WTC11 (cell line): ENCODE measurements at regions not wholly inside any gene's neighbourhood (a gene's known extent, or its start where the extent isn't known, plus 50 kb on each side); places are given as distances from the start of the nearest gene placed in this dataset.

Source experiments
- ATAC-seq: fragments of 200-7000 bp; cut with Tn5 transposase; 2 replicates; pipeline ENCODE4 v1.10.0; 2021; ENCODE audit warnings: mild to moderate bottlenecking, moderate library complexity
- CTCF ChIA-PET: fragments of 300-600 bp; sonication (Branson Sonifier 250); formaldehyde crosslinking; loops from one replicate; lab custom pipeline; 2021; ENCODE audit warnings: antibody characterized with exemption; lab: Charles Lee
- POLR2A ChIA-PET: fragments of 350-600 bp; sonication (Branson Sonifier 250); formaldehyde crosslinking; loops from one replicate; lab custom pipeline; 2021; ENCODE audit warnings: antibody characterized with exemption; lab: Charles Lee
- DNase-seq: peaks from one replicate; pipeline ENCODE4 v3.0.0; 2021; ENCODE audit warnings: low spot score
- H3K27ac Mint-ChIP-seq: 2 replicates; pipeline ENCODE4 v1.8.0; 2021; ENCODE audit warnings: mixed read lengths
- H3K27me3 Mint-ChIP-seq: 2 replicates; pipeline ENCODE4 v1.8.0; 2021; ENCODE audit warnings: low read depth, mild to moderate bottlenecking, moderate library complexity, mixed read lengths
- H3K36me3 Mint-ChIP-seq: 2 replicates; pipeline ENCODE4 v1.8.0; 2021; ENCODE audit warnings: mixed read lengths
- H3K4me1 Mint-ChIP-seq: 2 replicates; pipeline ENCODE4 v1.8.0; 2022; ENCODE audit warnings: mixed read lengths
- H3K4me3 Mint-ChIP-seq: 2 replicates; pipeline ENCODE4 v1.8.0; 2021; ENCODE audit warnings: mild to moderate bottlenecking, moderate library complexity, mixed read lengths
- H3K9me3 Mint-ChIP-seq: 2 replicates; pipeline ENCODE4 v1.8.0; 2021; ENCODE audit warnings: mixed read lengths
- ATF2 ChIP-seq: sonication (generic); formaldehyde crosslinking; IDR thresholded peaks from 2 replicates; pipeline ENCODE4 v1.8.1; 2022; ENCODE audit warnings: low read depth, missing genetic modification reagents, borderline replicate concordance
- CDX4 ChIP-seq: fragments of 250-450 bp; sonication (Bioruptor Pico); IDR thresholded peaks from 2 replicates; pipeline ENCODE4 v1.9.0; 2021; ENCODE audit warnings: moderate library complexity, mild to moderate bottlenecking, inconsistent platforms, borderline replicate concordance
- NR1H2 ChIP-seq: sonication (generic); formaldehyde crosslinking; IDR thresholded peaks from 2 replicates; pipeline ENCODE4 v1.9.0; 2021; ENCODE audit warnings: mild to moderate bottlenecking, moderate library complexity, missing genetic modification reagents
- RORB ChIP-seq: fragments of 250-450 bp; sonication (Bioruptor Pico); IDR thresholded peaks from 2 replicates; pipeline ENCODE4 v1.9.0; 2021; ENCODE audit warnings: mild to moderate bottlenecking
- USF1 ChIP-seq: sonication (generic); formaldehyde crosslinking; IDR thresholded peaks from 2 replicates; pipeline ENCODE4 v1.8.0; 2022; ENCODE audit warnings: mild to moderate bottlenecking, missing genetic modification reagents
- ZNF532 ChIP-seq: fragments of 250-450 bp; sonication (Bioruptor Pico); IDR thresholded peaks from 2 replicates; pipeline ENCODE4 v1.9.0; 2021; ENCODE audit warnings: mild to moderate bottlenecking, borderline replicate concordance
- TF ChIP-seq, protein P1 (sequence below): sonication (generic); formaldehyde crosslinking; IDR thresholded peaks from 2 replicates; pipeline ENCODE4 v1.8.1; 2022; ENCODE audit warnings: mild to moderate bottlenecking, missing genetic modification reagents, moderate library complexity, borderline replicate concordance
- TF ChIP-seq, protein P2 (sequence below): sonication (generic); formaldehyde crosslinking; conservative IDR thresholded peaks from 2 replicates; pipeline ENCODE4 v1.8.1; 2023; ENCODE audit warnings: mild to moderate bottlenecking, low read depth, missing genetic modification reagents, moderate library complexity
- TF ChIP-seq, protein P3 (sequence below): sonication (generic); formaldehyde crosslinking; IDR thresholded peaks from 2 replicates; pipeline ENCODE4 v1.8.0; 2022; ENCODE audit warnings: mild to moderate bottlenecking, missing genetic modification reagents
- TF ChIP-seq, protein P4 (sequence below): sonication (generic); formaldehyde crosslinking; IDR thresholded peaks from 2 replicates; pipeline ENCODE4 v1.8.1; 2022; ENCODE audit warnings: missing genetic modification reagents, borderline replicate concordance

GRCh38 chr1:95451904-95452303, 217.9 kb downstream of the RWDD3 start (continued):
- TF ChIP-seq, protein P1, sequence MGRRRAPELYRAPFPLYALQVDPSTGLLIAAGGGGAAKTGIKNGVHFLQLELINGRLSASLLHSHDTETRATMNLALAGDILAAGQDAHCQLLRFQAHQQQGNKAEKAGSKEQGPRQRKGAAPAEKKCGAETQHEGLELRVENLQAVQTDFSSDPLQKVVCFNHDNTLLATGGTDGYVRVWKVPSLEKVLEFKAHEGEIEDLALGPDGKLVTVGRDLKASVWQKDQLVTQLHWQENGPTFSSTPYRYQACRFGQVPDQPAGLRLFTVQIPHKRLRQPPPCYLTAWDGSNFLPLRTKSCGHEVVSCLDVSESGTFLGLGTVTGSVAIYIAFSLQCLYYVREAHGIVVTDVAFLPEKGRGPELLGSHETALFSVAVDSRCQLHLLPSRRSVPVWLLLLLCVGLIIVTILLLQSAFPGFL (CRISPR knock-in tag): no peak
- no peak for TF ChIP-seq CDX4 (CRISPR knock-in tag)
- TF ChIP-seq USF1 (CRISPR knock-in tag): no peak

GRCh38 chr1:95453053-95453452, 219.0 kb downstream of the RWDD3 start:
- TF ChIP-seq ATF2 (CRISPR knock-in tag) (no peak), NR1H2 (CRISPR knock-in tag) (no peak), ZNF532 (CRISPR knock-in tag) (no peak), RORB (CRISPR knock-in tag) (no peak)
- TF ChIP-seq, protein P2, sequence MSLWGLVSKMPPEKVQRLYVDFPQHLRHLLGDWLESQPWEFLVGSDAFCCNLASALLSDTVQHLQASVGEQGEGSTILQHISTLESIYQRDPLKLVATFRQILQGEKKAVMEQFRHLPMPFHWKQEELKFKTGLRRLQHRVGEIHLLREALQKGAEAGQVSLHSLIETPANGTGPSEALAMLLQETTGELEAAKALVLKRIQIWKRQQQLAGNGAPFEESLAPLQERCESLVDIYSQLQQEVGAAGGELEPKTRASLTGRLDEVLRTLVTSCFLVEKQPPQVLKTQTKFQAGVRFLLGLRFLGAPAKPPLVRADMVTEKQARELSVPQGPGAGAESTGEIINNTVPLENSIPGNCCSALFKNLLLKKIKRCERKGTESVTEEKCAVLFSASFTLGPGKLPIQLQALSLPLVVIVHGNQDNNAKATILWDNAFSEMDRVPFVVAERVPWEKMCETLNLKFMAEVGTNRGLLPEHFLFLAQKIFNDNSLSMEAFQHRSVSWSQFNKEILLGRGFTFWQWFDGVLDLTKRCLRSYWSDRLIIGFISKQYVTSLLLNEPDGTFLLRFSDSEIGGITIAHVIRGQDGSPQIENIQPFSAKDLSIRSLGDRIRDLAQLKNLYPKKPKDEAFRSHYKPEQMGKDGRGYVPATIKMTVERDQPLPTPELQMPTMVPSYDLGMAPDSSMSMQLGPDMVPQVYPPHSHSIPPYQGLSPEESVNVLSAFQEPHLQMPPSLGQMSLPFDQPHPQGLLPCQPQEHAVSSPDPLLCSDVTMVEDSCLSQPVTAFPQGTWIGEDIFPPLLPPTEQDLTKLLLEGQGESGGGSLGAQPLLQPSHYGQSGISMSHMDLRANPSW (CRISPR knock-in tag): no peak
- TF ChIP-seq, protein P3, sequence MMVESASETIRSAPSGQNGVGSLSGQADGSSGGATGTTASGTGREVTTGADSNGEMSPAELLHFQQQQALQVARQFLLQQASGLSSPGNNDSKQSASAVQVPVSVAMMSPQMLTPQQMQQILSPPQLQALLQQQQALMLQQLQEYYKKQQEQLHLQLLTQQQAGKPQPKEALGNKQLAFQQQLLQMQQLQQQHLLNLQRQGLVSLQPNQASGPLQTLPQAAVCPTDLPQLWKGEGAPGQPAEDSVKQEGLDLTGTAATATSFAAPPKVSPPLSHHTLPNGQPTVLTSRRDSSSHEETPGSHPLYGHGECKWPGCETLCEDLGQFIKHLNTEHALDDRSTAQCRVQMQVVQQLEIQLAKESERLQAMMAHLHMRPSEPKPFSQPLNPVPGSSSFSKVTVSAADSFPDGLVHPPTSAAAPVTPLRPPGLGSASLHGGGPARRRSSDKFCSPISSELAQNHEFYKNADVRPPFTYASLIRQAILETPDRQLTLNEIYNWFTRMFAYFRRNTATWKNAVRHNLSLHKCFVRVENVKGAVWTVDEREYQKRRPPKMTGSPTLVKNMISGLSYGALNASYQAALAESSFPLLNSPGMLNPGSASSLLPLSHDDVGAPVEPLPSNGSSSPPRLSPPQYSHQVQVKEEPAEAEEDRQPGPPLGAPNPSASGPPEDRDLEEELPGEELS (CRISPR knock-in tag): no peak
- TF ChIP-seq, protein P4, sequence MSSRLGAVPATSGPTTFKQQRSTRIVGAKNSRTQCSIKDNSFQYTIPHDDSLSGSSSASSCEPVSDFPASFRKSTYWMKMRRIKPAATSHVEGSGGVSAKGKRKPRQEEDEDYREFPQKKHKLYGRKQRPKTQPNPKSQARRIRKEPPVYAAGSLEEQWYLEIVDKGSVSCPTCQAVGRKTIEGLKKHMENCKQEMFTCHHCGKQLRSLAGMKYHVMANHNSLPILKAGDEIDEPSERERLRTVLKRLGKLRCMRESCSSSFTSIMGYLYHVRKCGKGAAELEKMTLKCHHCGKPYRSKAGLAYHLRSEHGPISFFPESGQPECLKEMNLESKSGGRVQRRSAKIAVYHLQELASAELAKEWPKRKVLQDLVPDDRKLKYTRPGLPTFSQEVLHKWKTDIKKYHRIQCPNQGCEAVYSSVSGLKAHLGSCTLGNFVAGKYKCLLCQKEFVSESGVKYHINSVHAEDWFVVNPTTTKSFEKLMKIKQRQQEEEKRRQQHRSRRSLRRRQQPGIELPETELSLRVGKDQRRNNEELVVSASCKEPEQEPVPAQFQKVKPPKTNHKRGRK (CRISPR knock-in tag): no peak
- TF ChIP-seq, all 79 proteins: peak for 0
- Mint-ChIP-seq H3K27me3 (no peaks in the 10 kb centered on the region; the same call in 1 of the 2 replicates), H3K9me3 (peaks cover 43% of the 10 kb centered on the region), H3K4me1 (peaks cover 3% of the 10 kb centered on the region), H3K4me3 (no peak overlapping the region), H3K36me3 (peaks cover 26% of the 10 kb centered on the region), H3K27ac (no peak overlapping the region)
- DNase-seq (no peak), ATAC-seq (no peak)
- CTCF ChIA-PET: no interaction called here
- POLR2A ChIA-PET: no interaction called here
